HCT116 (cell line): ENCODE measurements at regions not wholly inside any gene's neighbourhood (a gene's known extent, or its start where the extent isn't known, plus 50 kb on each side); places are given as distances from the start of the nearest gene placed in this dataset.

Experiments
- ATAC-seq: fragments of 200-7000 bp; cut with Tn5 transposase; 2 replicates; pipeline ENCODE4 v1.9.1; 2020; ENCODE audit warnings: mild to moderate bottlenecking, moderate library complexity
- BruUV-seq: library from RNA; stranded (reverse); fragments of 400-500 nt; replicated peaks from 2 replicates; lab custom pipeline; 2021; lab: Mats Ljungman, UMichigan
- CTCF ChIA-PET: fragments of 300-600 bp; sonication (Branson Sonifier 250); formaldehyde crosslinking; loops from one replicate; lab custom pipeline; 2021; ENCODE audit warnings: antibody characterized with exemption; lab: Charles Lee
- POLR2A ChIA-PET: fragments of 300-600, 350-600 bp; sonication (Branson Sonifier 250); formaldehyde crosslinking; loops from one replicate; lab custom pipeline; 2021; ENCODE audit warnings: antibody characterized with exemption; lab: Charles Lee
- RAD21 ChIA-PET, 2 experiments: fragments of 300-600 bp; sonication (Branson Sonifier 250); formaldehyde crosslinking; loops; one replicate each; lab custom pipeline; 2023; ENCODE audit warnings: low total read pairs in 2 of 2; ENCODE audit not compliant: uncharacterized antibody in 2 of 2, unreplicated experiment in 2 of 2, low non-redundant PET in 1 of 2; lab: Charles Lee
- DNase-seq: peaks from one replicate; pipeline ENCODE4 v3.0.0-alpha.2; 2010; ENCODE audit warnings: low read depth, low spot score
- H2AFZ ChIP-seq: fragments of 200-600 bp; shearing (Covaris generic), sonication (generic); 2 replicates; pipeline ENCODE4 v1.6.1; 2017; ENCODE audit warnings: low read depth, mixed run types, mixed read lengths, antibody characterized with exemption, low read length; ENCODE audit not compliant: poor library complexity, severe bottlenecking
- H3K27ac ChIP-seq: 2 replicates; pipeline ENCODE4 v1.5.1; 2012; ENCODE audit warnings: low read depth, low read length
- H3K27me3 ChIP-seq: fragments of 200-600 bp; sonication (generic); 2 replicates; pipeline ENCODE4 v1.6.1; 2016; ENCODE audit warnings: mixed run types, low read length, mixed read lengths; ENCODE audit not compliant: insufficient read depth
- H3K36me3 ChIP-seq, 2 experiments: fragments of 200-500 bp in 1 of 2; fragments of 200-600 bp in 1 of 2; sonication (Bioruptor generic) in 1 of 2; sonication (generic) in 1 of 2; 2 replicates each; pipeline versions ENCODE4 v1.5.1 to v1.6.1; 2014 to 2016; ENCODE audit warnings: low read length in 2 of 2, inconsistent platforms in 1 of 2, mixed read lengths in 1 of 2, mixed run types in 1 of 2; ENCODE audit not compliant: insufficient read depth in 2 of 2, control insufficient read depth in 1 of 2
- H3K4me1 ChIP-seq, 2 experiments: fragments of 200-600 bp in 1 of 2; sonication (generic) in 1 of 2; 2 replicates each; pipeline versions ENCODE4 v1.5.1 to v1.6.1; 2012 to 2017; ENCODE audit warnings: low read length in 2 of 2, inconsistent platforms in 1 of 2, mild to moderate bottlenecking in 1 of 2, mixed read lengths in 1 of 2, mixed run types in 1 of 2, moderate library complexity in 1 of 2; ENCODE audit not compliant: insufficient read depth in 2 of 2, control insufficient read depth in 1 of 2
- H3K4me2 ChIP-seq: fragments of 200-600 bp; sonication (generic); 2 replicates; pipeline ENCODE4 v1.6.1; 2017; ENCODE audit warnings: mixed run types, low read length, mixed read lengths
- H3K4me3 ChIP-seq, 2 experiments: fragments of 200-600 bp in 1 of 2; sonication (generic) in 1 of 2; replicated peaks in 1 of 2; 2 replicates each; pipeline ENCODE4 v1.5.1; 2011 to 2016; ENCODE audit warnings: low read length in 2 of 2, control low read depth in 1 of 2, low read depth in 1 of 2, mild to moderate bottlenecking in 1 of 2, mixed read lengths in 1 of 2, mixed run types in 1 of 2
- H3K79me2 ChIP-seq: fragments of 200-600 bp; sonication (generic); 2 replicates; pipeline ENCODE4 v1.6.1; 2017; ENCODE audit warnings: mild to moderate bottlenecking, mixed run types, low read length, moderate library complexity, mixed read lengths; ENCODE audit not compliant: insufficient read depth
- H3K9ac ChIP-seq: fragments of 200-600 bp; sonication (generic); 2 replicates; pipeline ENCODE4 v1.6.1; 2016; ENCODE audit warnings: low read length, mixed read lengths
- H3K9me2 ChIP-seq: fragments of 200-600 bp; sonication (generic), shearing (Covaris generic); 2 replicates; pipeline ENCODE4 v1.6.1; 2017; ENCODE audit warnings: mixed run types, mild to moderate bottlenecking, moderate library complexity; ENCODE audit not compliant: insufficient read depth
- H3K9me3 ChIP-seq, 2 experiments: fragments of 200-500 bp in 1 of 2; fragments of 200-600 bp in 1 of 2; sonication (Bioruptor generic) in 1 of 2; sonication (generic) in 1 of 2; 2 replicates each; pipeline ENCODE4 v1.6.1; 2014 to 2017; ENCODE audit warnings: low read length in 2 of 2, mixed read lengths in 2 of 2, inconsistent platforms in 1 of 2, low read depth in 1 of 2, mild to moderate bottlenecking in 1 of 2, mixed run types in 1 of 2, moderate library complexity in 1 of 2; ENCODE audit not compliant: control insufficient read depth in 1 of 2, insufficient read depth in 1 of 2
- H4K20me1 ChIP-seq: fragments of 200-600 bp; sonication (generic), shearing (Covaris generic); 2 replicates; pipeline ENCODE4 v1.6.1; 2017; ENCODE audit warnings: mixed run types, mild to moderate bottlenecking, moderate library complexity; ENCODE audit not compliant: insufficient read depth
- ATF3 ChIP-seq: IDR thresholded peaks from 2 replicates; pipeline ENCODE4 v1.6.1; 2012
- CBX3 ChIP-seq: IDR thresholded peaks from 2 replicates; pipeline ENCODE4 v1.6.1; 2012; ENCODE audit warnings: low read depth
- CEBPB ChIP-seq: IDR thresholded peaks from 2 replicates; pipeline ENCODE4 v1.6.1; 2012; ENCODE audit warnings: low read depth
- EGR1 ChIP-seq: IDR thresholded peaks from 2 replicates; pipeline ENCODE4 v1.6.1; 2012; ENCODE audit warnings: low read depth
- ELF1 ChIP-seq: IDR thresholded peaks from 2 replicates; pipeline ENCODE4 v1.6.1; 2012; ENCODE audit warnings: low read depth, borderline replicate concordance
- EZH2 ChIP-seq: fragments of 200-600 bp; sonication (generic); IDR thresholded peaks from 2 replicates; pipeline ENCODE4 v1.6.1; 2017; ENCODE audit warnings: antibody characterized with exemption, mixed run types
- EZH2phosphoT487 ChIP-seq: fragments of 200-600 bp; IDR thresholded peaks from 2 replicates; pipeline ENCODE4 v1.6.1; 2018; ENCODE audit warnings: antibody characterized with exemption, borderline replicate concordance
- FOSL1 ChIP-seq: IDR thresholded peaks from 2 replicates; pipeline ENCODE4 v1.6.1; 2012; ENCODE audit warnings: low read depth
- JUND ChIP-seq: IDR thresholded peaks from 2 replicates; pipeline ENCODE4 v1.6.1; 2012
- POLR2AphosphoS5 ChIP-seq: IDR thresholded peaks from 2 replicates; pipeline ENCODE4 v1.6.1; 2011; ENCODE audit warnings: mild to moderate bottlenecking, low read depth, low read length, moderate library complexity
- RAD21 ChIP-seq: IDR thresholded peaks from 2 replicates; pipeline ENCODE4 v1.6.1; 2012; ENCODE audit warnings: low read depth, mild to moderate bottlenecking
- REST ChIP-seq: IDR thresholded peaks from 2 replicates; pipeline ENCODE4 v1.6.1; 2012; ENCODE audit warnings: low read depth
- SIN3A ChIP-seq: IDR thresholded peaks from 2 replicates; pipeline ENCODE4 v1.6.1; 2012; ENCODE audit warnings: low read depth
- SP1 ChIP-seq: IDR thresholded peaks from 2 replicates; pipeline ENCODE4 v1.6.1; 2012; ENCODE audit warnings: low read depth
- SRF ChIP-seq: IDR thresholded peaks from 2 replicates; pipeline ENCODE4 v1.6.1; 2012; ENCODE audit warnings: low read depth
- TCF7L2 ChIP-seq: IDR thresholded peaks from 2 replicates; pipeline ENCODE4 v1.7.0; 2011; ENCODE audit warnings: borderline replicate concordance, inconsistent platforms; ENCODE audit not compliant: insufficient read depth, insufficient read length; ENCODE audit errors: extremely low read depth
- YY1 ChIP-seq: IDR thresholded peaks from 2 replicates; pipeline ENCODE4 v1.6.1; 2011; ENCODE audit warnings: low read length, low read depth, moderate library complexity, mild to moderate bottlenecking; ENCODE audit not compliant: insufficient replicate concordance; ENCODE audit errors: extremely low read depth
- ZNF274 ChIP-seq: fragments of 200-500 bp; sonication (Bioruptor generic); IDR thresholded peaks from 2 replicates; pipeline ENCODE4 v1.6.1; 2014; ENCODE audit warnings: mild to moderate bottlenecking, low read depth, low read length, inconsistent platforms
- intact Hi-C: fragments of 100-400 bp; cut with micrococcal nuclease; formaldehyde crosslinking; loops from 2 replicates; pipeline ENCODE4 v1.10.0; 2022
- TF ChIP-seq, protein P1 (sequence below), 3 experiments: fragments of 200-600 bp in 1 of 3; sonication (generic) in 1 of 3; IDR thresholded peaks in 2 of 3; conservative IDR thresholded peaks in 1 of 3; 2 replicates each; pipeline ENCODE4 v1.5.1; 2012 to 2017; ENCODE audit warnings: low read depth in 2 of 3, low read length in 2 of 3, antibody characterized with exemption in 1 of 3, borderline replicate concordance in 1 of 3, control low read depth in 1 of 3, mild to moderate bottlenecking in 1 of 3, mixed read lengths in 1 of 3, mixed run types in 1 of 3, moderate library complexity in 1 of 3; ENCODE audit not compliant: insufficient read depth in 1 of 3
- TF ChIP-seq, protein P2 (sequence below): IDR thresholded peaks from 2 replicates; pipeline ENCODE4 v1.6.1; 2012

- ChIA-PET POLR2A (no interaction called here), CTCF (no interaction called here), RAD21 (no interaction called here)
- H3K79me2 ChIP-seq, result no peaks in the 10 kb centered on the region
- TF ChIP-seq FOSL1, result no peak
- TF ChIP-seq SRF, result no peak
- TF ChIP-seq POLR2AphosphoS5, result no peak
- no peak for TF ChIP-seq CEBPB
- TF ChIP-seq EGR1, result no peak
- no peak for TF ChIP-seq RAD21
- no peak for TF ChIP-seq ATF3
- TF ChIP-seq, protein P1, sequence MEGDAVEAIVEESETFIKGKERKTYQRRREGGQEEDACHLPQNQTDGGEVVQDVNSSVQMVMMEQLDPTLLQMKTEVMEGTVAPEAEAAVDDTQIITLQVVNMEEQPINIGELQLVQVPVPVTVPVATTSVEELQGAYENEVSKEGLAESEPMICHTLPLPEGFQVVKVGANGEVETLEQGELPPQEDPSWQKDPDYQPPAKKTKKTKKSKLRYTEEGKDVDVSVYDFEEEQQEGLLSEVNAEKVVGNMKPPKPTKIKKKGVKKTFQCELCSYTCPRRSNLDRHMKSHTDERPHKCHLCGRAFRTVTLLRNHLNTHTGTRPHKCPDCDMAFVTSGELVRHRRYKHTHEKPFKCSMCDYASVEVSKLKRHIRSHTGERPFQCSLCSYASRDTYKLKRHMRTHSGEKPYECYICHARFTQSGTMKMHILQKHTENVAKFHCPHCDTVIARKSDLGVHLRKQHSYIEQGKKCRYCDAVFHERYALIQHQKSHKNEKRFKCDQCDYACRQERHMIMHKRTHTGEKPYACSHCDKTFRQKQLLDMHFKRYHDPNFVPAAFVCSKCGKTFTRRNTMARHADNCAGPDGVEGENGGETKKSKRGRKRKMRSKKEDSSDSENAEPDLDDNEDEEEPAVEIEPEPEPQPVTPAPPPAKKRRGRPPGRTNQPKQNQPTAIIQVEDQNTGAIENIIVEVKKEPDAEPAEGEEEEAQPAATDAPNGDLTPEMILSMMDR (IDR thresholded peaks at IDR 0.05 in 2 of 3, conservative IDR thresholded peaks at IDR 0.05 in 1 of 3; ENCODE audit: borderline replicate concordance in 1 of 3, insufficient read depth in 1 of 3, low read depth in 2 of 3, low read length in 2 of 3), result no peak
- no peak for TF ChIP-seq SIN3A
- no peak for TF ChIP-seq ELF1
- no peak for TF ChIP-seq EZH2
- TF ChIP-seq JUND, result no peak
- TF ChIP-seq YY1, result no peak
- no peak for TF ChIP-seq TCF7L2
- no peak for TF ChIP-seq EZH2phosphoT487
- no peak for TF ChIP-seq SP1
- TF ChIP-seq ZNF274, result no peak
- TF ChIP-seq, protein P2, sequence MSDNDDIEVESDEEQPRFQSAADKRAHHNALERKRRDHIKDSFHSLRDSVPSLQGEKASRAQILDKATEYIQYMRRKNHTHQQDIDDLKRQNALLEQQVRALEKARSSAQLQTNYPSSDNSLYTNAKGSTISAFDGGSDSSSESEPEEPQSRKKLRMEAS, result no peak
- no peak for TF ChIP-seq CBX3
- TF ChIP-seq REST, result no peak
- no peak for ATAC-seq
- H2AFZ ChIP-seq, result no peak overlapping the region
- no TSS peak for BruUV-seq
- DNase-seq, result no peak
- no peak overlapping the region for H3K27ac ChIP-seq
- no peaks in the 10 kb centered on the region for H4K20me1 ChIP-seq
- no peak overlapping the region for H3K9ac ChIP-seq
- no peak overlapping the region for H3K4me3 ChIP-seq
- no peaks in the 10 kb centered on the region for H3K4me1 ChIP-seq
- no peaks in the 10 kb centered on the region for H3K9me2 ChIP-seq
- no peaks in the 10 kb centered on the region for H3K36me3 ChIP-seq
- H3K27me3 ChIP-seq, result no peaks in the 10 kb centered on the region
- H3K9me3 ChIP-seq, result peaks cover 0 to 6% of the 10 kb centered on the region in 2 experiments; a peak in 1 of 4 replicates
- intact Hi-C loops, result no loop called here
- H3K4me2 ChIP-seq, result no peak overlapping the region
Measured at GRCh38 chr11:92662601-92663360, 306.7 kb upstream of the MTNR1B start.
